Central memory CD8-positive, alpha-beta T cell (primary cell): ENCODE measurements at regions not wholly inside any gene's neighbourhood (a gene's known extent, or its start where the extent isn't known, plus 50 kb on each side); places are given as distances from the start of the nearest gene placed in this dataset.

Source experiments
- ATAC-seq: fragments of 150-1000 bp; cut with Tn5 transposase; replicated peaks from 2 replicates; pipeline ENCODE4 v1.10.0; 2022; ENCODE audit warnings: mild to moderate bottlenecking, moderate FRiP score, moderate number of reproducible peaks; ENCODE audit not compliant: poor library complexity, severe bottlenecking; ENCODE audit errors: extremely low read depth
- DNase-seq, 2 donors: peaks; one replicate each; pipeline ENCODE4 v3.0.0; 2021; ENCODE audit warnings: low spot score in 2 of 2
- H3K27ac Mint-ChIP-seq: one replicate; pipeline ENCODE4 v1.8.0; 2022; ENCODE audit warnings: low read depth, mild to moderate bottlenecking, moderate library complexity, mixed read lengths
- H3K27me3 Mint-ChIP-seq: one replicate; pipeline ENCODE4 v1.8.0; 2022; ENCODE audit warnings: mixed read lengths
- H3K36me3 Mint-ChIP-seq: one replicate; pipeline ENCODE4 v1.8.0; 2022; ENCODE audit warnings: mild to moderate bottlenecking, moderate library complexity, mixed read lengths; ENCODE audit not compliant: insufficient read depth
- H3K4me1 Mint-ChIP-seq: one replicate; pipeline ENCODE4 v1.8.0; 2022; ENCODE audit warnings: mixed read lengths
- H3K4me3 Mint-ChIP-seq: one replicate; pipeline ENCODE4 v1.8.0; 2022; ENCODE audit warnings: mild to moderate bottlenecking, moderate library complexity, mixed read lengths
- H3K9me3 Mint-ChIP-seq: one replicate; pipeline ENCODE4 v1.8.0; 2022; ENCODE audit warnings: mixed read lengths

- DNase-seq (no peak), ATAC-seq (no peak)
- Mint-ChIP-seq H3K4me3 (no peak overlapping the region), H3K9me3 (peaks cover 23% of the 10 kb centered on the region), H3K36me3 (no peaks in the 10 kb centered on the region), H3K4me1 (no peaks in the 10 kb centered on the region), H3K27me3 (no peaks in the 10 kb centered on the region), H3K27ac (no peak overlapping the region)
These were observed 392.6 kb downstream of the MMUT start for GRCh38 chr6:49070411-49070810.

- H3K27me3 Mint-ChIP-seq: no peaks in the 10 kb centered on the region
- ATAC-seq (no peak), DNase-seq (no peak)
- no peak overlapping the region for H3K4me3 Mint-ChIP-seq
- H3K9me3 Mint-ChIP-seq: peaks cover 18% of the 10 kb centered on the region
- H3K36me3 Mint-ChIP-seq: no peaks in the 10 kb centered on the region
- no peaks in the 10 kb centered on the region for H3K4me1 Mint-ChIP-seq
- no peak overlapping the region for H3K27ac Mint-ChIP-seq
These were observed 408.7 kb downstream of the MMUT start for GRCh38 chr6:49054311-49054710.

- DNase-seq (no peak), ATAC-seq (no peak)
- Mint-ChIP-seq H3K36me3 (no peaks in the 10 kb centered on the region), H3K9me3 (peaks cover 10% of the 10 kb centered on the region), H3K27ac (no peak overlapping the region), H3K27me3 (no peaks in the 10 kb centered on the region), H3K4me3 (no peak overlapping the region), H3K4me1 (no peaks in the 10 kb centered on the region)
These were observed 410.2 kb downstream of the MMUT start for GRCh38 chr6:49052901-49053300.

GRCh38 chr6:49051281-49051680 is 411.8 kb downstream of the MMUT start:
- Mint-ChIP-seq H3K9me3 (peaks cover 16% of the 10 kb centered on the region), H3K4me1 (no peaks in the 10 kb centered on the region), H3K4me3 (no peak overlapping the region), H3K27ac (no peak overlapping the region), H3K27me3 (no peaks in the 10 kb centered on the region), H3K36me3 (no peaks in the 10 kb centered on the region)
- ATAC-seq: no peak
- no peak for DNase-seq

GRCh38 chr6:49050584-49050983 is 412.5 kb downstream of the MMUT start:
- Mint-ChIP-seq H3K4me3 (no peak overlapping the region), H3K27ac (no peak overlapping the region), H3K9me3 (peaks cover 20% of the 10 kb centered on the region), H3K4me1 (no peaks in the 10 kb centered on the region), H3K27me3 (no peaks in the 10 kb centered on the region), H3K36me3 (no peaks in the 10 kb centered on the region)
- ATAC-seq: no peak
- no peak for DNase-seq

- Mint-ChIP-seq H3K4me1 (no peaks in the 10 kb centered on the region), H3K27ac (no peak overlapping the region), H3K36me3 (no peaks in the 10 kb centered on the region), H3K27me3 (no peaks in the 10 kb centered on the region), H3K9me3 (peaks cover 25% of the 10 kb centered on the region), H3K4me3 (no peak overlapping the region)
- no peak for ATAC-seq
- no peak for DNase-seq
These were observed 424.7 kb downstream of the MMUT start for GRCh38 chr6:49038294-49038822.

GRCh38 chr6:49030251-49031020 is 432.6 kb downstream of the MMUT start:
- ATAC-seq: no peak
- H3K9me3 Mint-ChIP-seq: peaks cover 5% of the 10 kb centered on the region
- no peaks in the 10 kb centered on the region for H3K36me3 Mint-ChIP-seq
- no peak overlapping the region for H3K27ac Mint-ChIP-seq
- no peak for DNase-seq
- H3K4me1 Mint-ChIP-seq: no peaks in the 10 kb centered on the region
- H3K4me3 Mint-ChIP-seq: no peak overlapping the region
- H3K27me3 Mint-ChIP-seq: no peaks in the 10 kb centered on the region

- Mint-ChIP-seq H3K27ac (no peak overlapping the region), H3K36me3 (no peaks in the 10 kb centered on the region), H3K9me3 (peaks cover 11% of the 10 kb centered on the region), H3K27me3 (no peaks in the 10 kb centered on the region), H3K4me3 (no peak overlapping the region), H3K4me1 (no peaks in the 10 kb centered on the region)
- ATAC-seq (no peak), DNase-seq (no peak)
These were observed 435.4 kb downstream of the MMUT start for GRCh38 chr6:49027644-49028043.

- Mint-ChIP-seq H3K27me3 (no peaks in the 10 kb centered on the region), H3K36me3 (no peaks in the 10 kb centered on the region), H3K4me1 (no peaks in the 10 kb centered on the region), H3K9me3 (peaks cover 15% of the 10 kb centered on the region), H3K4me3 (no peak overlapping the region), H3K27ac (no peak overlapping the region)
- ATAC-seq (no peak), DNase-seq (no peak)
These were observed 437.5 kb downstream of the MMUT start for GRCh38 chr6:49025273-49026240.

- Mint-ChIP-seq H3K4me1 (no peaks in the 10 kb centered on the region), H3K36me3 (no peaks in the 10 kb centered on the region), H3K9me3 (peaks cover 11% of the 10 kb centered on the region), H3K27me3 (no peaks in the 10 kb centered on the region), H3K4me3 (no peak overlapping the region), H3K27ac (no peak overlapping the region)
- no peak for ATAC-seq
- no peak for DNase-seq
These were observed 458.3 kb downstream of the MMUT start for GRCh38 chr6:49004801-49005200.

- DNase-seq: no peak
- Mint-ChIP-seq H3K27ac (no peak overlapping the region), H3K4me3 (no peak overlapping the region), H3K9me3 (peaks cover 11% of the 10 kb centered on the region), H3K4me1 (no peaks in the 10 kb centered on the region), H3K36me3 (no peaks in the 10 kb centered on the region), H3K27me3 (no peaks in the 10 kb centered on the region)
- ATAC-seq: no peak
These were observed 459.7 kb downstream of the MMUT start for GRCh38 chr6:49003348-49003747.

- DNase-seq (no peak), ATAC-seq (no peak)
- Mint-ChIP-seq H3K4me1 (no peaks in the 10 kb centered on the region), H3K9me3 (peaks cover 16% of the 10 kb centered on the region), H3K27me3 (no peaks in the 10 kb centered on the region), H3K4me3 (no peak overlapping the region), H3K27ac (no peak overlapping the region), H3K36me3 (no peaks in the 10 kb centered on the region)
These were observed 461.1 kb downstream of the MMUT start for GRCh38 chr6:49001856-49002541.
